Gastrocnemius medialis (tissue), 4 donors: ENCODE measurements at regions not wholly inside any gene's neighbourhood (a gene's known extent, or its start where the extent isn't known, plus 50 kb on each side); places are given as distances from the start of the nearest gene placed in this dataset.

Experiments
- CTCF ChIP-seq, 5 experiments: fragments of 450-650 bp in 3 of 5; fragments of 200-600 bp in 2 of 5; sonication (generic) in 2 of 5; IDR thresholded peaks in 4 of 5; conservative IDR thresholded peaks in 1 of 5; 1 replicate in 4 of 5; 2 replicates in 1 of 5; pipeline ENCODE4 v1.5.1; 2016 to 2019; ENCODE audit warnings: antibody characterized with exemption in 5 of 5, mild to moderate bottlenecking in 3 of 5, moderate library complexity in 3 of 5
- POLR2A ChIP-seq, 2 donors: fragments of 450-650 bp; IDR thresholded peaks; one replicate each; pipeline ENCODE4 v1.6.1; 2017; ENCODE audit warnings: antibody characterized with exemption in 2 of 2, mild to moderate bottlenecking in 2 of 2, moderate library complexity in 2 of 2

GRCh38 chr12:60021235-60021634 is 425.4 kb downstream of the SLC16A7 start:
- TF ChIP-seq CTCF (IDR thresholded peaks at IDR 0.05 in 4 of 5, conservative IDR thresholded peaks at IDR 0.05 in 1 of 5) (no peak), POLR2A (IDR thresholded peaks at IDR 0.05) (no peak)
